ENCODE measurements at regions not wholly inside any gene's neighbourhood (a gene's known extent, or its start where the extent isn't known, plus 50 kb on each side); places are given as distances from the start of the nearest gene placed in this dataset.

DNA sequence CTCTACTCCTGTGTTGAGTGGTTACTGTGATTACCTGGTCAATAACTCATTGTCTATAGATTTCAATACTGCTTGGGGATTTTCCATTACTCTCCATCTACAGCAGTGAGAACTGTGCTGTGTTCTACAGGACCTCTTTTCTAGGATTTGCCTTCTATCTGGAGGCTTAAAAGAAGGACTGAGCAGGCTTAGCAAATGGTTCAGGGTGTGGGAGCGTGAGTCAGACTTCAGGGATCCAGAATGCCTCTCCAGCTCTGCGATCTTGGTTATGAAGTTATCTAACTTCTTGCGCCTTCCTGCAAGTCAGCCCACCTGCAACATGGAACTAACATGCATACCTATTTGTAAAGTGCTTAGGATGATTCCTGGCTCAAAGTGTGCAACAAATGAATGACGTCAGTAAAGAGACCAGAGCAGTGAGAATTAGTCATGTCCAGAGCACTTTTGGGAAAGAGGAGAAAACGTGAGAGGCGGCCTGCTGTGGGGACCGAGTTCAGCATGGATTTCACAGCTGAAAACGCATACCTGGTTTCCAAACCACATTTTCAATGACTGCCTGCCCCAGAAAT, 610.1 kb upstream of the CDH4 start:
- TF ChIP-seq, protein P1, sequence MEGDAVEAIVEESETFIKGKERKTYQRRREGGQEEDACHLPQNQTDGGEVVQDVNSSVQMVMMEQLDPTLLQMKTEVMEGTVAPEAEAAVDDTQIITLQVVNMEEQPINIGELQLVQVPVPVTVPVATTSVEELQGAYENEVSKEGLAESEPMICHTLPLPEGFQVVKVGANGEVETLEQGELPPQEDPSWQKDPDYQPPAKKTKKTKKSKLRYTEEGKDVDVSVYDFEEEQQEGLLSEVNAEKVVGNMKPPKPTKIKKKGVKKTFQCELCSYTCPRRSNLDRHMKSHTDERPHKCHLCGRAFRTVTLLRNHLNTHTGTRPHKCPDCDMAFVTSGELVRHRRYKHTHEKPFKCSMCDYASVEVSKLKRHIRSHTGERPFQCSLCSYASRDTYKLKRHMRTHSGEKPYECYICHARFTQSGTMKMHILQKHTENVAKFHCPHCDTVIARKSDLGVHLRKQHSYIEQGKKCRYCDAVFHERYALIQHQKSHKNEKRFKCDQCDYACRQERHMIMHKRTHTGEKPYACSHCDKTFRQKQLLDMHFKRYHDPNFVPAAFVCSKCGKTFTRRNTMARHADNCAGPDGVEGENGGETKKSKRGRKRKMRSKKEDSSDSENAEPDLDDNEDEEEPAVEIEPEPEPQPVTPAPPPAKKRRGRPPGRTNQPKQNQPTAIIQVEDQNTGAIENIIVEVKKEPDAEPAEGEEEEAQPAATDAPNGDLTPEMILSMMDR (IDR thresholded peaks at IDR 0.05; ENCODE audit: insufficient read depth, low read length), result no peak
- no peak for TF ChIP-seq POLR2AphosphoS5 (IDR thresholded peaks at IDR 0.05; ENCODE audit: low read depth)
- TF ChIP-seq, protein P2, sequence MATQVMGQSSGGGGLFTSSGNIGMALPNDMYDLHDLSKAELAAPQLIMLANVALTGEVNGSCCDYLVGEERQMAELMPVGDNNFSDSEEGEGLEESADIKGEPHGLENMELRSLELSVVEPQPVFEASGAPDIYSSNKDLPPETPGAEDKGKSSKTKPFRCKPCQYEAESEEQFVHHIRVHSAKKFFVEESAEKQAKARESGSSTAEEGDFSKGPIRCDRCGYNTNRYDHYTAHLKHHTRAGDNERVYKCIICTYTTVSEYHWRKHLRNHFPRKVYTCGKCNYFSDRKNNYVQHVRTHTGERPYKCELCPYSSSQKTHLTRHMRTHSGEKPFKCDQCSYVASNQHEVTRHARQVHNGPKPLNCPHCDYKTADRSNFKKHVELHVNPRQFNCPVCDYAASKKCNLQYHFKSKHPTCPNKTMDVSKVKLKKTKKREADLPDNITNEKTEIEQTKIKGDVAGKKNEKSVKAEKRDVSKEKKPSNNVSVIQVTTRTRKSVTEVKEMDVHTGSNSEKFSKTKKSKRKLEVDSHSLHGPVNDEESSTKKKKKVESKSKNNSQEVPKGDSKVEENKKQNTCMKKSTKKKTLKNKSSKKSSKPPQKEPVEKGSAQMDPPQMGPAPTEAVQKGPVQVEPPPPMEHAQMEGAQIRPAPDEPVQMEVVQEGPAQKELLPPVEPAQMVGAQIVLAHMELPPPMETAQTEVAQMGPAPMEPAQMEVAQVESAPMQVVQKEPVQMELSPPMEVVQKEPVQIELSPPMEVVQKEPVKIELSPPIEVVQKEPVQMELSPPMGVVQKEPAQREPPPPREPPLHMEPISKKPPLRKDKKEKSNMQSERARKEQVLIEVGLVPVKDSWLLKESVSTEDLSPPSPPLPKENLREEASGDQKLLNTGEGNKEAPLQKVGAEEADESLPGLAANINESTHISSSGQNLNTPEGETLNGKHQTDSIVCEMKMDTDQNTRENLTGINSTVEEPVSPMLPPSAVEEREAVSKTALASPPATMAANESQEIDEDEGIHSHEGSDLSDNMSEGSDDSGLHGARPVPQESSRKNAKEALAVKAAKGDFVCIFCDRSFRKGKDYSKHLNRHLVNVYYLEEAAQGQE (IDR thresholded peaks at IDR 0.05; ENCODE audit: insufficient replicate concordance, low read depth), result no peak
- TF ChIP-seq SPI1 (IDR thresholded peaks at IDR 0.05; ENCODE audit: borderline replicate concordance, low read depth), result no peak

All from HL-60 (cell line).